ENCODE measurements at regions not wholly inside any gene's neighbourhood (a gene's known extent, or its start where the extent isn't known, plus 50 kb on each side); places are given as distances from the start of the nearest gene placed in this dataset.
"Not testable (repeated sequence)": the region's sequence is repeated elsewhere in the genome, so short reads cannot be mapped to it uniquely, and the experiment has no call there.

- Mint-ChIP-seq H3K9me3 (ENCODE audit: low read depth) (no peaks in the 10 kb centered on the region), H3K4me1 (ENCODE audit: low read depth) (no peaks in the 10 kb centered on the region), H3K36me3 (ENCODE audit: insufficient read depth) (no peaks in the 10 kb centered on the region), H3K4me3 (ENCODE audit: low read depth) (no peak overlapping the region), H3K27me3 (no peaks in the 10 kb centered on the region), H3K27ac (no peak overlapping the region)
- no peak for DNase-seq (ENCODE audit: low spot score, unreplicated experiment)
- TF ChIP-seq CTCF (IDR thresholded peaks at IDR 0.05; ENCODE audit: unreplicated experiment), result no peak
Observed at GRCh38 chr2:182548031-182548950, 121.5 kb upstream of the PDE1A start.

- TF ChIP-seq CTCF (IDR thresholded peaks at IDR 0.05; ENCODE audit: unreplicated experiment), result no peak
- H3K4me3 Mint-ChIP-seq (ENCODE audit: low read depth), result no peak overlapping the region
- no peak overlapping the region for H3K27ac Mint-ChIP-seq
- DNase-seq (ENCODE audit: low spot score, unreplicated experiment), result no peak
- H3K36me3 Mint-ChIP-seq (ENCODE audit: insufficient read depth), result no peaks in the 10 kb centered on the region
- no peaks in the 10 kb centered on the region for H3K27me3 Mint-ChIP-seq
- no peaks in the 10 kb centered on the region for H3K4me1 Mint-ChIP-seq (ENCODE audit: low read depth)
- no peaks in the 10 kb centered on the region for H3K9me3 Mint-ChIP-seq (ENCODE audit: low read depth)
Observed at GRCh38 chr2:182550234-182550633, 123.4 kb upstream of the PDE1A start.

GRCh38 chr2:182552232-182552631 is 125.4 kb upstream of the PDE1A start:
- not testable (repeated sequence) for H3K27ac Mint-ChIP-seq; DNase-seq (ENCODE audit: low spot score, unreplicated experiment); H3K4me1 Mint-ChIP-seq (ENCODE audit: low read depth); H3K4me3 Mint-ChIP-seq (ENCODE audit: low read depth); H3K27me3 Mint-ChIP-seq; H3K36me3 Mint-ChIP-seq (ENCODE audit: insufficient read depth); H3K9me3 Mint-ChIP-seq (ENCODE audit: low read depth)

GRCh38 chr2:182552785-182553184 is 125.9 kb upstream of the PDE1A start:
- H3K27me3 Mint-ChIP-seq; H3K4me3 Mint-ChIP-seq (ENCODE audit: low read depth); DNase-seq (ENCODE audit: low spot score, unreplicated experiment); H3K36me3 Mint-ChIP-seq (ENCODE audit: insufficient read depth); H3K4me1 Mint-ChIP-seq (ENCODE audit: low read depth); H3K9me3 Mint-ChIP-seq (ENCODE audit: low read depth); H3K27ac Mint-ChIP-seq: not testable (repeated sequence)

GRCh38 chr2:182553483-182553882 is 126.6 kb upstream of the PDE1A start:
- Mint-ChIP-seq H3K36me3 (ENCODE audit: insufficient read depth) (no peaks in the 10 kb centered on the region), H3K9me3 (ENCODE audit: low read depth) (no peaks in the 10 kb centered on the region), H3K4me1 (ENCODE audit: low read depth) (no peaks in the 10 kb centered on the region), H3K4me3 (ENCODE audit: low read depth) (no peak overlapping the region), H3K27ac (no peak overlapping the region), H3K27me3 (no peaks in the 10 kb centered on the region)
- no peak for DNase-seq (ENCODE audit: low spot score, unreplicated experiment)
- no peak for TF ChIP-seq CTCF (IDR thresholded peaks at IDR 0.05; ENCODE audit: unreplicated experiment)

GRCh38 chr2:182554950-182555349 is 128.1 kb upstream of the PDE1A start:
- Mint-ChIP-seq H3K4me3 (ENCODE audit: low read depth) (no peak overlapping the region), H3K36me3 (ENCODE audit: insufficient read depth) (no peaks in the 10 kb centered on the region), H3K27me3 (no peaks in the 10 kb centered on the region), H3K27ac (no peak overlapping the region), H3K4me1 (ENCODE audit: low read depth) (no peaks in the 10 kb centered on the region), H3K9me3 (ENCODE audit: low read depth) (no peaks in the 10 kb centered on the region)
- no peak for DNase-seq (ENCODE audit: low spot score, unreplicated experiment)
- no peak for TF ChIP-seq CTCF (IDR thresholded peaks at IDR 0.05; ENCODE audit: unreplicated experiment)
